Skeletal muscle tissue (tissue), 3 donors: ENCODE measurements at regions not wholly inside any gene's neighbourhood (a gene's known extent, or its start where the extent isn't known, plus 50 kb on each side); places are given as distances from the start of the nearest gene placed in this dataset.
"Not testable (repeated sequence)": the region's sequence is repeated elsewhere in the genome, so short reads cannot be mapped to it uniquely, and the experiment has no call there.

Source experiments
- H3K27ac ChIP-seq: one replicate; pipeline ENCODE4 v1.7.0; 2013; ENCODE audit warnings: mild to moderate bottlenecking, low read depth, low read length, inconsistent platforms
- H3K27me3 ChIP-seq, 3 donors: one replicate each; pipeline ENCODE4 v1.7.0; 2013; ENCODE audit warnings: low read length in 3 of 3; ENCODE audit not compliant: control insufficient read depth in 3 of 3, insufficient read depth in 3 of 3
- H3K36me3 ChIP-seq, 3 donors: one replicate each; pipeline ENCODE4 v1.7.0; 2013; ENCODE audit warnings: low read length in 3 of 3; ENCODE audit not compliant: control insufficient read depth in 3 of 3, insufficient read depth in 3 of 3
- H3K4me1 ChIP-seq, 3 donors: one replicate each; pipeline ENCODE4 v1.7.0; 2013; ENCODE audit warnings: low read length in 3 of 3, mild to moderate bottlenecking in 3 of 3; ENCODE audit not compliant: control insufficient read depth in 3 of 3, insufficient read depth in 3 of 3
- H3K4me3 ChIP-seq, 3 donors: one replicate each; pipeline ENCODE4 v1.7.0; 2013; ENCODE audit warnings: low read length in 3 of 3
- H3K9ac ChIP-seq, 3 donors: one replicate each; pipeline ENCODE4 v1.7.0; 2013; ENCODE audit warnings: low read length in 3 of 3, mild to moderate bottlenecking in 3 of 3, moderate library complexity in 2 of 3, low read depth in 1 of 3
- H3K9me3 ChIP-seq, 3 donors: one replicate each; pipeline ENCODE4 v1.7.0; 2013; ENCODE audit warnings: low read length in 3 of 3; ENCODE audit not compliant: control insufficient read depth in 3 of 3
- donor health status: Osteomylitis.

DNA sequence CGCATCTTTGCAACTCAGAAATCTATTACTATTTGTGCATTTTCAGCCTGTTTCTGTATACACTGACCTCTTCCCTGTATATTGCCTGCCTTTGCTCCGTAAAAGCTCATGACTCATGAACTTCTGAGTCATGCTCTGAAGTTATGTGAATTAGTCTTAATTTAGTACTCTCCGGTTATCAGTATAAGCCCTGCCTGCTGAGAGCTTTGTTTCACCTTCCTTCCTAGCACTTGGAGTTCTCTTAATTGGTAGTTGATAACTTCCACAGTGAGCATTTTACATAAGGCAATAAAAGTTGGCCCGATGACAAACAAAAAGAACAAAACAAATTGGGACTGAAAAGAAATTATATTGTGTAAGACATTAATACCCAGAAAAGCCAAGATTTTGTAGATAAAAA is 231.4 kb downstream of the GJA1 start:
- Histone ChIP-seq H3K36me3 (no peaks in the 10 kb centered on the region), H3K27me3 (no peaks in the 10 kb centered on the region), H3K9me3 (no peaks in the 10 kb centered on the region), H3K27ac (peak overlapping the region; percentile 34), H3K4me3 (no peak overlapping the region), H3K4me1 (no peaks in the 10 kb centered on the region), H3K9ac (no peak overlapping the region)

DNA sequence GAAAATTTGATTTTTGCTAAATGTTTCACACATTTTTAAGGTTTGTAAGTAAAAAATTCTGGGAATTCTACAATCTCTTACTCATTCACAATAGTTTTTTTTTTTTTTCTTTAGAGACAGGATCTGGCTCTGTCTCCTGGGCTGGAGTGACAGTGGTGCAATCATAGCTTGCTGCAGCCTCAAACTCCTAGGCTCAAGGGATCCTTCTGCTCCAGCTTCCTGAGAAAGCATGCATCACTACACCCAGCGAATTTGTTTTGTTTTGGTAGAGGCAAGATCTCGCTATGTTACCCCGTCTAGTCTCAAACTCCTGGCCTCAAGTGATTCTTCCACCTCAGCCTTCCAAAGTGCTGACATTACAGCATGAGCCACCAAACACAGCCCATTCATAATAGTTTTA is 232.8 kb downstream of the GJA1 start:
- Histone ChIP-seq H3K27me3 (no peaks in the 10 kb centered on the region), H3K9me3 (no peaks in the 10 kb centered on the region), H3K4me1 (no peaks in the 10 kb centered on the region), H3K4me3 (no peak overlapping the region), H3K9ac (no peak overlapping the region), H3K36me3 (no peaks in the 10 kb centered on the region), H3K27ac (no peak overlapping the region)

DNA sequence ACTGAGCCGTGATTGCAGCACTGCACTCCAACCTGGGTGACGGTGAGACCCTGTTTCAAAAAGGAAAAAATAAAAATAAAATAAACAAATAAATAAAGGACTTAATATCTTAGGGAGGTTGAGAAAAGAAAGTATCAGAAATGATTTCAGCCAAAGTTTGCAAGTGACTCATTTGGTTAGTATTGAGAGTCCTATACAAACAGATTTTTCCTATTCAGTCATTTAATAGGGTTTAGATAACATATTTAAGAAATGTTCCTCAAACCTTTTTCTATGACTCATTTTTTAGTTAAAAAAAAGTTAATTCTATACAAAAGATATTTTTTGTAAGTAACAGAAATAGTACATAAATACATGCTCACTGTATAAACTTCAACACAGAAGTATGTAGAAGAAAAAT is 235.1 kb downstream of the GJA1 start:
- no peaks in the 10 kb centered on the region for H3K27me3 ChIP-seq
- no peaks in the 10 kb centered on the region for H3K9me3 ChIP-seq
- H3K4me1 ChIP-seq = no peaks in the 10 kb centered on the region
- no peaks in the 10 kb centered on the region for H3K36me3 ChIP-seq
- H3K4me3 ChIP-seq = no peak overlapping the region
- no peak overlapping the region for H3K27ac ChIP-seq
- H3K9ac ChIP-seq = no peak overlapping the region

DNA sequence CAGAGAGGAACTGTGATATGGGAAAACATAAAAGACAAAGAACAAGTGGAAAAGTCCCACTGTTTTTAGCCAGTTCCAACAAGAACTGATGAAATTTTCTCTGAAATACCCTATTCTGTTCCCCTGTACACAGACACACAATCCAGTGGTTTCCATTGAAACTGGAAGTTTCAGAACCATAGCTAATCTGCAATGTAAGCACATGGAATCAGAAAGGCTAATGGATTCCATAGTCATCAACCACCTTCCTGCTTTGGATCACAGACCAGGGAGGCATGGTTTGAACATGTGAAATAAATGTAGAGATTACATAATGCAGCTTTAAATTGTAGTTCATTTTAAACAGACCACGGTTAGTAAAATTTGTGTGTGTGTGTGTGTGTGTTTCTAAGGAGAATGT is 242.1 kb downstream of the GJA1 start:
- Histone ChIP-seq H3K4me3 (no peak overlapping the region), H3K27ac (no peak overlapping the region), H3K27me3 (no peaks in the 10 kb centered on the region), H3K36me3 (no peaks in the 10 kb centered on the region), H3K4me1 (no peaks in the 10 kb centered on the region), H3K9me3 (no peaks in the 10 kb centered on the region), H3K9ac (no peak overlapping the region)

DNA sequence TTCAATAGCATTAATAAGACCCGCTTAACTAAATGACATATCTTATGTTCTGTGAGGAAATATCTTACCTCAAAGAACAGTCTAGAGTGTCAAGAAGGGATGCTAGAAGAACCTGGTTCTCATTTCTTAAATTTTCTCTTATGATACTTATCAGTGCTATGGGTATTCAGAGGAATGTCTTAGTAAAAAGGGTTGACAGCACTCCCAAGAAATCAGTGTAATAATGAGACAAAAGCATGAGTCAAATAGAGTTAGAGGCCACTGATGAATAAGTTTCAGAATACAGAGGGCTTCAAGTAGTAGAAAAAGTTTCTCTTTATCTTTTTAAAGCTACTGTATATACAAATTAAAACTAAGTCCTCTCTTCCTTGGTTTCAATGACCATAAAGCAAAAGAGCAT is 242.8 kb downstream of the GJA1 start:
- Histone ChIP-seq H3K9ac (no peak overlapping the region), H3K4me3 (no peak overlapping the region), H3K27ac (no peak overlapping the region), H3K27me3 (no peaks in the 10 kb centered on the region), H3K4me1 (no peaks in the 10 kb centered on the region), H3K36me3 (no peaks in the 10 kb centered on the region), H3K9me3 (no peaks in the 10 kb centered on the region)

DNA sequence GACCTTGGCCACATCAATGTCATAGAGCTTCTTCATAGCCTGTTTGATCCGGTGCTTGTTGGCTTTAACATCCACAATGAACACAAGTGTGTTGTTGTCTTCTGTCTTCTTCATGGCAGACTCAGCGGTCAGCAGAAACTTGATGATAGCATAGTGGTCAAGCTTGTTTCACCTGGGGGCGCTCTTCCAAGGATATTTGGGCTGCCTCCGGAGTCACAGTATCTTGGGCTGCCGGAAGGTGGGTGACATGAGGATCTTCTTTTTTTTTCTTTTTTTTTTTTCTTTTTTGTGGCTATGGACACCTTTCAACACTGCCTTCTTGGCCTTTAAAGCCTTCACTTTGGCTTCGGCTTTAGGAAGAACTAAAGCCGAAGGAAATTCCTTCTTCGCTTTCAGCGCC is 244.6 kb downstream of the GJA1 start:
- no peaks in the 10 kb centered on the region for H3K27me3 ChIP-seq
- H3K4me1 ChIP-seq = no peaks in the 10 kb centered on the region
- H3K36me3 ChIP-seq = no peaks in the 10 kb centered on the region
- no peak overlapping the region for H3K27ac ChIP-seq
- no peak overlapping the region for H3K9ac ChIP-seq
- H3K4me3 ChIP-seq = no peak overlapping the region
- H3K9me3 ChIP-seq = no peaks in the 10 kb centered on the region

DNA sequence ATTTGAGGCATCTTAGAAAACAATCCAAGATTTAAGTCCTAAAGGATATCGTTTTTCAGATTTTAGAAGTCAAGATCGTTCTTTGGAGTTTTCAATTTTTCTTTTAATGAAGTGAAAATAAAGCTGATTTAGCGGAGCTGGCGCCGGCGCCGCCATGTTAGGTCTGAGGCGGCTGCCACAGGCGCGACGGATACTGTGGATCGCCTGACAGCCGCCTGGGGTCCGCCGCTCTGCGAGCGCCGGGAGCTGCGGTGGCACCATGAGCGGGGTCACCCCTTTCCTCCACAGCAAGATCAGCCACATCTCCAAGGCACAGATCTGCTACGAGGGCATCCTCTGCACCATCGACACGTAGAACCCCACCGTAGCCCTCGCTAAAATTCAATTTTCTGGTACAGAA is 247.2 kb downstream of the GJA1 start:
- no peak overlapping the region for H3K4me3 ChIP-seq
- no peak overlapping the region for H3K27ac ChIP-seq
- H3K36me3 ChIP-seq = no peaks in the 10 kb centered on the region
- no peaks in the 10 kb centered on the region for H3K9me3 ChIP-seq
- no peaks in the 10 kb centered on the region for H3K4me1 ChIP-seq
- no peaks in the 10 kb centered on the region for H3K27me3 ChIP-seq
- no peak overlapping the region for H3K9ac ChIP-seq

DNA sequence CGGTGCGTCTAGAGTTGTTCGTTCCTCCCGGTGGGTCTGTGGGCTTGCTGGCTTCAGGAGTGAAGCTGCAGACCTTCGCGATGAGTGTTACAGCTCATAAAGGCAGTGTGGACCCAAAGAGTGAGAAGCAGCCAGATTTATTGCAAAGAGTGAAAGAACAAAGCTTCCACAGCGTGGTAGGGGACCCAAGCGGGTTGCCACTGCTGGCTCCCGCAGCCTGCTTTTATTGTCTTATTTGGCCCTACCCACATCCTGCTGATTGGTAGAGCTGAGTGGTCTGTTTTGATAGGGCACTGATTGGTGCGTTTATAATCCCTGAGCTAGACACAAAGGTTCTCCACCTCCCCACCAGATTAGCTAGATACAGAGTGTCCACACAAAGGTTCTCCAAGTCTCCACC is 250.4 kb downstream of the GJA1 start:
- not testable (repeated sequence) for H3K27me3 ChIP-seq, H3K9me3 ChIP-seq, H3K4me3 ChIP-seq, H3K36me3 ChIP-seq, H3K9ac ChIP-seq, H3K27ac ChIP-seq, H3K4me1 ChIP-seq

DNA sequence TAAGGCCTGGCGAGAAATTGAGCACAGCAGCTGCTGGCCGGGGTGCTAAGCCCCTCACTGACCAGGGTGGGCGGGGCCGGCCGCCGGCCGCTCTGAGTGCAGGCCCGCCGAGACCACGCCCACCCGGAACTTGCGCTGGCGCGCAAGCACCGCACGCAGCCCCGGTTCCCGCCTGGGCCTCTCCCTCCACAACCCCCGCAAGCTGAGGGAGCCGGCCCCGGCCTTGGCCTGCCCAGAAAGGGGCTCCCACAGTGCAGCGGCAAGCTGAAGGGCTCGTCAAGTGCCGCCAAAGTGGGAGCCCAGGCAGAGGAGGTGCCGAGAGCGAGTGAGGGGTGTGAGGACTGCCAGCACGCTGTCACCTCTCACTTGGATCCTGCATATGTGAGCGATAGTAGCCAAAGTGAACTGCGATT is 251.2 kb downstream of the GJA1 start:
- no peaks in the 10 kb centered on the region for H3K4me1 ChIP-seq
- H3K9ac ChIP-seq = no peak overlapping the region
- no peaks in the 10 kb centered on the region for H3K9me3 ChIP-seq
- H3K27ac ChIP-seq = no peak overlapping the region
- no peak overlapping the region for H3K4me3 ChIP-seq
- H3K36me3 ChIP-seq = no peaks in the 10 kb centered on the region
- no peaks in the 10 kb centered on the region for H3K27me3 ChIP-seq

DNA sequence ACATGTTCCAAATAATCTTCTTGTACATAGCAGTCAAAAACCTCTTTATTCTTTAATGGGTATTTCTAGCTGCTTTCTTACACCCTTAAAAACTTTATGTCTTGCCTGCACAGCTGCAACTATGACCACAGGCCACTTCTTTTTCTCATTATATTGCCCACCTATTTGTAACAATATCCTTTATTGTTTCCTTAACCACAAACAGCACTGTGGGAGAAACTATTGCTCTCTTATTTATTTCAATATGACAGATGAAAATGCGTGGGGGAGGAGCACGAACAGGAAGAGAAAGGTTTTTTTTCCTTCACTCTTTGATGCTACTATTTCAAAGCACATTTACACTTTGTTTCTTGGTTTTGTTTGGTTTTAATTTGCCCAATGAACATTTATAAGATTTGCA is 253.5 kb downstream of the GJA1 start:
- Histone ChIP-seq H3K36me3 (no peaks in the 10 kb centered on the region), H3K27me3 (no peaks in the 10 kb centered on the region)

DNA sequence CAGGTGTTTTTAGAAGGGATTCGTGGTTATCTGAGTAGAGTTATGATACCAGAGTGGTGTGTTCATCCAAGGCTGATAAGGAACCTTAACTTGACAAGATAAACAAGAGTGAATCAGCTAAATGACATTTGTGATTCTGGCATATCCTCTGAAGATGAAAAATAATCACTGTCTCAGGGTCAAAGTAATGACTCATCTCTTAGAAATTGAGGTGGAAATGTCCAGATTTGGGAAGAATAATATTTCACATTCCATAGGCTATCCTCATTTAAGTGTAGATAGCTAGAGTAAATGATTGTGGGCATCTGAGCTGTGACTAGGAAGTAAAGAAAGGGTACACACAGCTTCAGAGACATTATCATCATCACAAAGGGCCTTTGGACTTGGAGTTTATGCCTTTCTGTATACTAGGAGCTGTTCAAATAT is 255.7 kb downstream of the GJA1 start:
- Histone ChIP-seq H3K4me1 (no peaks in the 10 kb centered on the region), H3K4me3 (no peak overlapping the region), H3K27ac (no peak overlapping the region), H3K27me3 (no peaks in the 10 kb centered on the region), H3K9ac (no peak overlapping the region), H3K36me3 (no peaks in the 10 kb centered on the region), H3K9me3 (no peaks in the 10 kb centered on the region)

More for the DNA sequence above, 253.5 kb downstream of the GJA1 start:
- no peak overlapping the region for H3K27ac ChIP-seq
- no peak overlapping the region for H3K9ac ChIP-seq
- H3K9me3 ChIP-seq = no peaks in the 10 kb centered on the region
- H3K4me3 ChIP-seq = no peak overlapping the region
- no peaks in the 10 kb centered on the region for H3K4me1 ChIP-seq
